Lower leg skin (tissue), 3 donors: ENCODE measurements at regions not wholly inside any gene's neighbourhood (a gene's known extent, or its start where the extent isn't known, plus 50 kb on each side); places are given as distances from the start of the nearest gene placed in this dataset.

Experiments
- POLR2A ChIP-seq, 2 donors: fragments of 450-650 bp; IDR thresholded peaks; one replicate each; pipeline ENCODE4 v1.6.1; 2016 to 2017; ENCODE audit warnings: antibody characterized with exemption in 2 of 2, mild to moderate bottlenecking in 1 of 2, moderate library complexity in 1 of 2
- TF ChIP-seq, protein P1 (sequence below), 3 donors: fragments of 450-650 bp; IDR thresholded peaks; one replicate each; pipeline ENCODE4 v1.5.1; 2016; ENCODE audit warnings: antibody characterized with exemption in 3 of 3, mild to moderate bottlenecking in 3 of 3, moderate library complexity in 2 of 3

- TF ChIP-seq, protein P1, sequence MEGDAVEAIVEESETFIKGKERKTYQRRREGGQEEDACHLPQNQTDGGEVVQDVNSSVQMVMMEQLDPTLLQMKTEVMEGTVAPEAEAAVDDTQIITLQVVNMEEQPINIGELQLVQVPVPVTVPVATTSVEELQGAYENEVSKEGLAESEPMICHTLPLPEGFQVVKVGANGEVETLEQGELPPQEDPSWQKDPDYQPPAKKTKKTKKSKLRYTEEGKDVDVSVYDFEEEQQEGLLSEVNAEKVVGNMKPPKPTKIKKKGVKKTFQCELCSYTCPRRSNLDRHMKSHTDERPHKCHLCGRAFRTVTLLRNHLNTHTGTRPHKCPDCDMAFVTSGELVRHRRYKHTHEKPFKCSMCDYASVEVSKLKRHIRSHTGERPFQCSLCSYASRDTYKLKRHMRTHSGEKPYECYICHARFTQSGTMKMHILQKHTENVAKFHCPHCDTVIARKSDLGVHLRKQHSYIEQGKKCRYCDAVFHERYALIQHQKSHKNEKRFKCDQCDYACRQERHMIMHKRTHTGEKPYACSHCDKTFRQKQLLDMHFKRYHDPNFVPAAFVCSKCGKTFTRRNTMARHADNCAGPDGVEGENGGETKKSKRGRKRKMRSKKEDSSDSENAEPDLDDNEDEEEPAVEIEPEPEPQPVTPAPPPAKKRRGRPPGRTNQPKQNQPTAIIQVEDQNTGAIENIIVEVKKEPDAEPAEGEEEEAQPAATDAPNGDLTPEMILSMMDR (IDR thresholded peaks at IDR 0.05) = no peak
- no peak for TF ChIP-seq POLR2A (IDR thresholded peaks at IDR 0.05)
Measured at GRCh38 chr3:151630035-151630434, 103.7 kb upstream of the AADACL2 start.
